ENCODE measurements at regions not wholly inside any gene's neighbourhood (a gene's known extent, or its start where the extent isn't known, plus 50 kb on each side); places are given as distances from the start of the nearest gene placed in this dataset.

DNA sequence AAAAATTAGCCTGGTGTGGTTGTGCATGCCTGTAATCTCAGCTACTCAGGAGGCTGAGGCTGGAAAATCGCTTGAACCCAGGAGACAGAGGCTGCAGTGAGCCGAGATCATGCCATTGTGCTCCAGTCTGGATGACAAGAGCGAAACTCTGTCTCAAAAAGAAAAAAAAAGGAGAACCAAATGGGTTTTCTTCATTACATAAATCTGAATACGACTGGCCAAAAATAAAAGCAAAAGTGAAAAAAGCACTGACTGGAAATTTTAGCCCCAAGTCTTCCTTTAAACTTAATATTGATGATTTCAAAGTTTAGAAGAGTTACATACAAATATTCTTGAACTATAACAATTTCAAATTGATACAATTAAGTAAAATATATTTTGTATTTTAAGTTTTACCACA lies 249.5 kb upstream of the STARD13 start:
- TF ChIP-seq MAX (CRISPR knock-in tag; IDR thresholded peaks at IDR 0.05): no peak
- TF ChIP-seq ZNF416 (CRISPR knock-in tag; IDR thresholded peaks at IDR 0.05): no peak
- TF ChIP-seq, protein P1, sequence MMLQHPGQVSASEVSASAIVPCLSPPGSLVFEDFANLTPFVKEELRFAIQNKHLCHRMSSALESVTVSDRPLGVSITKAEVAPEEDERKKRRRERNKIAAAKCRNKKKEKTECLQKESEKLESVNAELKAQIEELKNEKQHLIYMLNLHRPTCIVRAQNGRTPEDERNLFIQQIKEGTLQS (CRISPR knock-in tag; conservative IDR thresholded peaks at IDR 0.05): no peak
- no peak for TF ChIP-seq CTCF (IDR thresholded peaks at IDR 0.05)
- no peak for TF ChIP-seq HMGXB4 (CRISPR knock-in tag; IDR thresholded peaks at IDR 0.05)
- TF ChIP-seq SMAD3 (CRISPR knock-in tag; IDR thresholded peaks at IDR 0.05; ENCODE audit: borderline replicate concordance): no peak
- no peak for TF ChIP-seq JUN (CRISPR knock-in tag; IDR thresholded peaks at IDR 0.05)
- TF ChIP-seq NFYB (CRISPR knock-in tag; conservative IDR thresholded peaks at IDR 0.05; ENCODE audit: low read depth): no peak
- TF ChIP-seq ZNF317 (CRISPR knock-in tag; IDR thresholded peaks at IDR 0.05; ENCODE audit: borderline replicate concordance, low read depth): no peak
- no peak for TF ChIP-seq E2F5 (CRISPR knock-in tag; IDR thresholded peaks at IDR 0.05)
